ENCODE measurements at regions not wholly inside any gene's neighbourhood (a gene's known extent, or its start where the extent isn't known, plus 50 kb on each side); places are given as distances from the start of the nearest gene placed in this dataset.

- no peak for DNase-seq
These were observed 57.3 kb downstream of the KCNA4 start for GRCh38 chr11:29959488-29959887.

GRCh38 chr11:29957431-29957830, 59.4 kb downstream of the KCNA4 start:
- DNase-seq: no peak

GRCh38 chr11:29956076-29956556, 60.7 kb downstream of the KCNA4 start:
- no peak for DNase-seq

- DNase-seq: no peak
These were observed 73.5 kb downstream of the KCNA4 start for GRCh38 chr11:29943347-29943746.

GRCh38 chr11:29937526-29937925, 79.3 kb downstream of the KCNA4 start:
- DNase-seq: no peak

- DNase-seq: no peak
These were observed 82.7 kb downstream of the KCNA4 start for GRCh38 chr11:29934115-29934638.

- no peak for DNase-seq
These were observed 100.8 kb downstream of the KCNA4 start for GRCh38 chr11:29916040-29916439.

GRCh38 chr11:29914203-29914930, 102.5 kb downstream of the KCNA4 start:
- no peak for DNase-seq

GRCh38 chr11:29913352-29913751, 103.5 kb downstream of the KCNA4 start:
- DNase-seq: no peak

- no peak for DNase-seq
These were observed 116.4 kb downstream of the KCNA4 start for GRCh38 chr11:29900382-29900781.

- DNase-seq: no peak
These were observed 137.3 kb downstream of the KCNA4 start for GRCh38 chr11:29879560-29879959.

GRCh38 chr11:29876192-29876591, 140.6 kb downstream of the KCNA4 start:
- no peak for DNase-seq

GRCh38 chr11:29847219-29847618, 169.6 kb downstream of the KCNA4 start:
- DNase-seq: no peak

GRCh38 chr11:29844701-29845379, 172.0 kb downstream of the KCNA4 start:
- no peak for DNase-seq

- no peak for DNase-seq
These were observed 172.8 kb downstream of the KCNA4 start for GRCh38 chr11:29844031-29844430.

- no peak for DNase-seq
These were observed 174.8 kb downstream of the KCNA4 start for GRCh38 chr11:29842061-29842460.

- DNase-seq: no peak
These were observed 190.0 kb downstream of the KCNA4 start for GRCh38 chr11:29826878-29827277.

GRCh38 chr11:29816359-29816758, 200.5 kb downstream of the KCNA4 start:
- no peak for DNase-seq

- DNase-seq: no peak
These were observed 207.7 kb downstream of the KCNA4 start for GRCh38 chr11:29809121-29809520.

GRCh38 chr11:29802522-29802921, 214.3 kb downstream of the KCNA4 start:
- no peak for DNase-seq

GRCh38 chr11:29801561-29801960, 215.3 kb downstream of the KCNA4 start:
- DNase-seq: no peak

- no peak for DNase-seq
These were observed 230.7 kb downstream of the KCNA4 start for GRCh38 chr11:29786092-29786491.

GRCh38 chr11:29783506-29783905, 233.3 kb downstream of the KCNA4 start:
- DNase-seq: no peak

GRCh38 chr11:29782447-29782846, 234.4 kb downstream of the KCNA4 start:
- no peak for DNase-seq
